ENCODE measurements at regions not wholly inside any gene's neighbourhood (a gene's known extent, or its start where the extent isn't known, plus 50 kb on each side); places are given as distances from the start of the nearest gene placed in this dataset.

- no peak for TF ChIP-seq EZH2phosphoT487 (IDR thresholded peaks at IDR 0.05; ENCODE audit: borderline replicate concordance)
- no peak for TF ChIP-seq CTCF (conservative IDR thresholded peaks at IDR 0.05; ENCODE audit: low read length)
Measured at GRCh38 chr3:30292192-30292893, 314.1 kb upstream of the TGFBR2 start.
